Epithelial cell of proximal tubule (primary cell): ENCODE measurements at regions not wholly inside any gene's neighbourhood (a gene's known extent, or its start where the extent isn't known, plus 50 kb on each side); places are given as distances from the start of the nearest gene placed in this dataset.
"Not testable (repeated sequence)": the region's sequence is repeated elsewhere in the genome, so short reads cannot be mapped to it uniquely, and the experiment has no call there.

ENCODE experiments used
- DNase-seq: peaks from one replicate; pipeline ENCODE4 v3.0.0-alpha.2; 2011; ENCODE audit warnings: low read depth
- H3K4me3 ChIP-seq: 2 replicates; pipeline ENCODE4 v1.5.1; 2011; ENCODE audit warnings: low read depth, mild to moderate bottlenecking, low read length
- TF ChIP-seq, protein P1 (sequence below): conservative IDR thresholded peaks from 2 replicates; pipeline ENCODE4 v1.5.1; 2012; ENCODE audit warnings: low read depth, mild to moderate bottlenecking, low read length

DNA sequence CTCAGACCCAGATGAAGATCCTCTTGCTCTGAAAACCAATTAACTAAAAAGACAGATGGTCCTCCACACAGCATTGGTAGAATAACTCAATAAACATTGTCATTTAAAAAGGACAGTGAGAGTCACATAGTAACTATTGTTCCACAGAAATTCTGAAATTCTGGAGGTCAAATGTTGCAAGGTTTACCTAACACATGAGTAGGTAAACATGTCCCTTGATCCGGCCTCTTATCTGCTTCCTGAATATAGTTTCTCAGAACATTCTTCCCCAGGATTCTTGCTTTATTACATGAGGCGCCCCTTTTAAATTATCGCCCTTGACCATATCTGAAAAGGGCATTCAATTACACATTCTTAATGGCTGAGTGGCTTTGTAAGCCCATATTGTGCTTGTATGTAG lies 270.7 kb downstream of the SEMA3D start:
- H3K4me3 ChIP-seq = no peak overlapping the region
- TF ChIP-seq, protein P1, sequence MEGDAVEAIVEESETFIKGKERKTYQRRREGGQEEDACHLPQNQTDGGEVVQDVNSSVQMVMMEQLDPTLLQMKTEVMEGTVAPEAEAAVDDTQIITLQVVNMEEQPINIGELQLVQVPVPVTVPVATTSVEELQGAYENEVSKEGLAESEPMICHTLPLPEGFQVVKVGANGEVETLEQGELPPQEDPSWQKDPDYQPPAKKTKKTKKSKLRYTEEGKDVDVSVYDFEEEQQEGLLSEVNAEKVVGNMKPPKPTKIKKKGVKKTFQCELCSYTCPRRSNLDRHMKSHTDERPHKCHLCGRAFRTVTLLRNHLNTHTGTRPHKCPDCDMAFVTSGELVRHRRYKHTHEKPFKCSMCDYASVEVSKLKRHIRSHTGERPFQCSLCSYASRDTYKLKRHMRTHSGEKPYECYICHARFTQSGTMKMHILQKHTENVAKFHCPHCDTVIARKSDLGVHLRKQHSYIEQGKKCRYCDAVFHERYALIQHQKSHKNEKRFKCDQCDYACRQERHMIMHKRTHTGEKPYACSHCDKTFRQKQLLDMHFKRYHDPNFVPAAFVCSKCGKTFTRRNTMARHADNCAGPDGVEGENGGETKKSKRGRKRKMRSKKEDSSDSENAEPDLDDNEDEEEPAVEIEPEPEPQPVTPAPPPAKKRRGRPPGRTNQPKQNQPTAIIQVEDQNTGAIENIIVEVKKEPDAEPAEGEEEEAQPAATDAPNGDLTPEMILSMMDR = no peak
- no peak for DNase-seq

DNA sequence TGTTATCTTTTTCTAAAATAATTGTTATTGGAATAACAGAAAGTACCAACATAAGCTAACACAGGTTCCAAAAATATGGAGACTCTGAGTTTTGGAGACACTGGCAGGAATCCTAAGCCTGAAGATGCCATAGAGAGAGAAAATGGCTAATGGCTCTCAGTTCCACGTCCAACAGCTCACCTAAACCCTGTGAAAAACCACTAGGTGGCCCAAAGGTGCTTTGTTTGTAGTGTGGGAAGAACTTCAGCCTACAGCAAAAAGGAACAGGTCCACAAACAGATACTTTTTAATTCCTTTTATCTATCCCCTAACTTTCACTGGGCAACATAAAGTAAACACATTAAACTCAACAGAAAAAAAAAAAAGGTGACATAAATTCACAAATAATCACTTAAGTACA lies 272.3 kb downstream of the SEMA3D start:
- no peak overlapping the region for H3K4me3 ChIP-seq
- TF ChIP-seq, protein P1 = peak; percentile 50
- DNase-seq = no peak

DNA sequence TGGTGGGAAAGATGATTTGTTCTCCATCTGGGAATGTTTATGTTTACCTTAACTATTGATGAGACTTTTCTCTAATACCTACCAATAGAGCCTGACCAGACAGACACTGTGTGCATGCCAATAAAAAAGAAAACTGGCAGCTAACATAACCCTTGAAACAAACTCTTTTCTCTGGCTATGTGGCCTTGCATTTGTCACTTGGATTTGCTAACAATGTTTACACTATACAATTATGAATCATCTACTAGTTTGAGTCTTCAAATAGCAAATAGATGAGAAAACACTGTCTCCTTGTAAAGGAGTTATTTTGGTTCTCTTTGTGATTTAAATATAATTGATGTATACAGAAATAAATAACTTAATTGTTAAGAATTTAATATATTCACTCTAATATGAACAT lies 273.1 kb downstream of the SEMA3D start:
- no peak for DNase-seq
- TF ChIP-seq, protein P1 = no peak
- H3K4me3 ChIP-seq = no peak overlapping the region

DNA sequence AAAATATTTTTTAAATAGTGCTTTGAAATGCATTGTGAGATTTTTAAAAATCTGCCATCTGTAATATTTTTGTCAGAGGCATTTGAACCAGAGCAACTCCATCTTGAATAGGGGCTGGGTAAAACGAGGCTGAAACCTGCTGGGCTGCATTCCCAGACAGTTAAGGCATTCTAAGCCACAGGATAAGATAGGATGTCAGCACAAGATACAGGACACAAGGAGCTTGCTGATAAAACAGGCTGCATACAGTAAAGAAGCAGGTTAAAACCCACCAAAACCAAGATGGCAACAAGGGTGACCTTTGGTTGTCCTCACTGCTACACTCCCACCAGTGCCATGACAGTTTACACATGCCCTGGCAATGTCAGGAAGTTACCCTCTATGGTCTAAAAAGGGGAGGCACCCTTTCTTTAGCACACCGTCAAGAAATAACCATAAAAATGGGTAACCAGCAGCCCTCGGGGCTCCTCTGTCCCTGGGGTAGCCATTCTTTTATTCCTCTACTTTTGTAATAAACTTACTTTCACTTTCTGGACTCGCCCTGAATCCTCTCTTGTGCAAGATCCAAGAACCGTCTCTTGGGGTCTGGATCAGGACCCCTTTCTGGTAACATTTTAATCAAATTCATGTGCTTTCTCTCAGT lies 273.7 kb downstream of the SEMA3D start:
- H3K4me3 ChIP-seq = no peak overlapping the region
- DNase-seq = no peak
- TF ChIP-seq, protein P1 = no peak

DNA sequence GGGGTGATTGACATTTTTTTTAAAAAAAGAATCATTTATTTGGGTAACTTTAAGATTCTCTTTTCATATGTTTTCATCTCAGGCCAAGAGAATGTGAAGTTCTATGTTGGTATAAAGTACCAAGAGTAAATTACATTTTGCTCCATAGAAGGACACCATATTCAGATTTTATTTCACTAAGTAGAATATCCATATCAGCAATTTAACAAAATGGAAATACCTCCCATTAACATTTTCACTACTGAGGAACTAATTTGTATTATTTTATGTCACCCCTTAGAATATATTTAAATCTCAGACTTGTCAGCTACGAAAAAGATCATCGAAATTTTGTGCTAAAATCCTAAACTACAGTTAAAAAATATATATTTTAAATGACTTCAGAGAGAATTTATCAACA lies 274.3 kb downstream of the SEMA3D start:
- TF ChIP-seq, protein P1 = no peak
- H3K4me3 ChIP-seq = no peak overlapping the region
- no peak for DNase-seq

DNA sequence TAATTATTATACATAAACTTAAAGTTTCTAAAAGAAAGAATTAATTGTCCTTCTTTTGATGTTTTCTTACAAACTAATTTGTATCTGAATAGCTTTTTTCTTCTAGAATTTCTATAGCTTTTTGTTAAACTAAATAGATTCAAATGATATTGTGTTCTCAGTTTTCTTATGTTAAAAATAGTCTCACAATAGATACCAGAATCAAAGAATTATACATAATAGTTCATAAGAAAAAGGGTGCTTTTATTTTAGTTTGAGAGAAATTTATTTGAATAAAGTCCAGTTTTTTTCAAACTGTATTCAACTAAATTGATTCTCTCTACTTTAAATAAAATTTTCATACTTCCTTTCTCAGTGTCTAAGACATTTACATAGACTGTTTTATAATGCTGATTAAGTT lies 274.8 kb downstream of the SEMA3D start:
- DNase-seq = no peak
- H3K4me3 ChIP-seq = no peak overlapping the region
- TF ChIP-seq, protein P1 = no peak

DNA sequence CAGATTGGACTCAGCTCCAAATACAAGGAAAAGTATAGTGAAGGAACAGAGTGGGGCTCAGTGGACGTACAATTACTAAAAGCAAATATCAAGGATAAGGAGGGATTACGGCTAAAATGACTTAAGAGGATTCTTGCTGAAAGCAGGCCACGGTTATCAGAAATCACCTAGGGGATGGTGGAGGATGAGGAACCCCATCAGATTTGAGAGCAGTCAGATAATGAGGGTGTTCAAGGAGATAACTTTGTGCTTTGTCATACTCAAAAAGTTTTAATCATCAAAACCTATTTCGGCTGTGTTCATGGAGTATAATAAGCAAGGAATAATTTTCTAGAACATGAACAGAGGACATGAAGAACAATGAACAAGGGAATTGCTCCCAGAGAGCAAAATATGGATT lies 275.8 kb downstream of the SEMA3D start:
- H3K4me3 ChIP-seq = no peak overlapping the region
- TF ChIP-seq, protein P1 = no peak
- no peak for DNase-seq

DNA sequence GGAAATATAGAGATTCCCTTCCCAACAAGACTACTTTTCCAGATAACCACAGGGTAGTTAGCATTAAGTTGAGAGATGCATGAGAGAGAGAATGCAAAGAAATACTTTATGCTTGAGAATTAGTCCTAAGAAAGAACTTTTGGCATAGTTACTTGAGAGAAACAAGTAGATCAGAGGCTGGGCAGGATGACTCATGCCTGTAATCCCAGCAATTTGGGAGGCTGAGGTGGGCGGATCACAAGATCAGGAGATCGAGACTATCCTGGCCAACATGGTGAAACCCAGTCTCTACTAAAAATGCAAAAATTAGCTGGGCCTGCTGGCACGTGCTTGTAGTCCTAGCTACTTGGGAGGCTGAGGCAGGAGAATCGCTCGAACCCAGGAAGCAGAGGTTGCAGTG lies 276.5 kb downstream of the SEMA3D start:
- not testable (repeated sequence) for DNase-seq, H3K4me3 ChIP-seq
